ENCODE measurements at regions not wholly inside any gene's neighbourhood (a gene's known extent, or its start where the extent isn't known, plus 50 kb on each side); places are given as distances from the start of the nearest gene placed in this dataset.

DNA sequence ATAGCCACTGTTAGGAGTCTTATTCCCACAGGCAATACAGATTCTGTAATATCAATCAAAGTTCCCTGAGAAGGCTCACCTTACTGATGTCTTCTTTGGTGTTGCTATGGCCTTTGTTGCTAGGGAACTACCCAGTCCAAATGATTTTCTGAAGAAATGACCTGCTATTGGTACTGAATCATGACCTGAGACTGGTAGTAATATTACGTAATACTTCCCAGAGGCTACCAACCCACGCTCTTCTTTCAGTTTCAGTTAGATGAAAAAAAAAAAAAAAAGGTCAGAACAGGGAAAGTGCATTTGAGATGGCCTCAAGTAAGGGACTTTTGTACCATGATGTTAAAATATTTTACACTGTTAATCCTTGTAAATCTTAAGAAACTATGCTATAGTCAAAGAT lies 1092.5 kb upstream of the EPHA6 start:
- TF ChIP-seq, protein P1, sequence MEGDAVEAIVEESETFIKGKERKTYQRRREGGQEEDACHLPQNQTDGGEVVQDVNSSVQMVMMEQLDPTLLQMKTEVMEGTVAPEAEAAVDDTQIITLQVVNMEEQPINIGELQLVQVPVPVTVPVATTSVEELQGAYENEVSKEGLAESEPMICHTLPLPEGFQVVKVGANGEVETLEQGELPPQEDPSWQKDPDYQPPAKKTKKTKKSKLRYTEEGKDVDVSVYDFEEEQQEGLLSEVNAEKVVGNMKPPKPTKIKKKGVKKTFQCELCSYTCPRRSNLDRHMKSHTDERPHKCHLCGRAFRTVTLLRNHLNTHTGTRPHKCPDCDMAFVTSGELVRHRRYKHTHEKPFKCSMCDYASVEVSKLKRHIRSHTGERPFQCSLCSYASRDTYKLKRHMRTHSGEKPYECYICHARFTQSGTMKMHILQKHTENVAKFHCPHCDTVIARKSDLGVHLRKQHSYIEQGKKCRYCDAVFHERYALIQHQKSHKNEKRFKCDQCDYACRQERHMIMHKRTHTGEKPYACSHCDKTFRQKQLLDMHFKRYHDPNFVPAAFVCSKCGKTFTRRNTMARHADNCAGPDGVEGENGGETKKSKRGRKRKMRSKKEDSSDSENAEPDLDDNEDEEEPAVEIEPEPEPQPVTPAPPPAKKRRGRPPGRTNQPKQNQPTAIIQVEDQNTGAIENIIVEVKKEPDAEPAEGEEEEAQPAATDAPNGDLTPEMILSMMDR (IDR thresholded peaks at IDR 0.05), result no peak
- no peak for TF ChIP-seq POLR2A (IDR thresholded peaks at IDR 0.05)
